Caco-2 (cell line): ENCODE measurements at regions not wholly inside any gene's neighbourhood (a gene's known extent, or its start where the extent isn't known, plus 50 kb on each side); places are given as distances from the start of the nearest gene placed in this dataset.

ENCODE experiments used
- BruUV-seq: library from RNA; stranded (reverse); fragments of 400-500 nt; replicated peaks from 2 replicates; lab custom pipeline; 2021; lab: Mats Ljungman, UMichigan
- CTCF ChIA-PET: fragments of 300-600 bp; sonication (Branson Sonifier 250); formaldehyde crosslinking; loops from one replicate; lab custom pipeline; 2022; ENCODE audit warnings: antibody characterized with exemption; lab: Charles Lee
- POLR2A ChIA-PET: fragments of 300-600 bp; sonication (Branson Sonifier 250); formaldehyde crosslinking; loops from one replicate; lab custom pipeline; 2022; ENCODE audit warnings: antibody characterized with exemption; lab: Charles Lee
- DNase-seq, 2 experiments: peaks; one replicate each; pipeline versions ENCODE4 v3.0.0 to v3.0.0-alpha.2; 2020 to 2022
- H3K27me3 ChIP-seq: replicated peaks from 2 replicates; pipeline ENCODE4 v1.6.0; 2011; ENCODE audit warnings: low read length; ENCODE audit not compliant: control insufficient read depth, insufficient read depth
- H3K36me3 ChIP-seq: 2 replicates; pipeline ENCODE4 v1.5.1; 2011; ENCODE audit warnings: low read length; ENCODE audit not compliant: control insufficient read depth, insufficient read depth
- H3K4me1 ChIP-seq: fragments of 250-450 bp; sonication (Bioruptor Pico); 2 replicates; pipeline ENCODE4 v1.5.1; 2020; ENCODE audit warnings: mild to moderate bottlenecking
- H3K4me3 ChIP-seq: 2 replicates; pipeline ENCODE4 v1.5.1; 2011; ENCODE audit warnings: low read depth, mild to moderate bottlenecking, control low read depth, low read length
- H3K9me3 ChIP-seq: fragments of 250-450 bp; sonication (Bioruptor Pico); 2 replicates; pipeline ENCODE4 v1.5.1; 2020; ENCODE audit warnings: mild to moderate bottlenecking, moderate library complexity
- H3K27ac Mint-ChIP-seq: one replicate; pipeline ENCODE4 v1.8.0; 2022; ENCODE audit warnings: mixed read lengths; ENCODE audit not compliant: unreplicated experiment
- H3K27me3 Mint-ChIP-seq: one replicate; pipeline ENCODE4 v1.8.0; 2022; ENCODE audit warnings: mixed read lengths; ENCODE audit not compliant: insufficient read depth, unreplicated experiment
- H3K36me3 Mint-ChIP-seq: one replicate; pipeline ENCODE4 v1.8.0; 2022; ENCODE audit warnings: mild to moderate bottlenecking, mixed read lengths; ENCODE audit not compliant: insufficient read depth, unreplicated experiment
- H3K4me1 Mint-ChIP-seq: one replicate; pipeline ENCODE4 v1.8.0; 2022; ENCODE audit warnings: low read depth, mixed read lengths; ENCODE audit not compliant: unreplicated experiment
- H3K4me3 Mint-ChIP-seq: one replicate; pipeline ENCODE4 v1.8.0; 2022; ENCODE audit warnings: mild to moderate bottlenecking, moderate library complexity, mixed read lengths; ENCODE audit not compliant: unreplicated experiment
- H3K9me3 Mint-ChIP-seq: one replicate; pipeline ENCODE4 v1.8.0; 2022; ENCODE audit warnings: mixed read lengths; ENCODE audit not compliant: unreplicated experiment
- CTCF ChIP-seq, 2 experiments: fragments of 200-600 bp in 1 of 2; IDR thresholded peaks; 1 replicate in 1 of 2; 2 replicates in 1 of 2; pipeline versions ENCODE4 v1.5.1 to v1.8.0; 2011 to 2022; ENCODE audit warnings: antibody characterized with exemption in 1 of 2, control low read depth in 1 of 2, inconsistent platforms in 1 of 2, low read depth in 1 of 2, low read length in 1 of 2, mild to moderate bottlenecking in 1 of 2, moderate library complexity in 1 of 2; ENCODE audit not compliant: insufficient read depth in 1 of 2, severe bottlenecking in 1 of 2, unreplicated experiment in 1 of 2
- intact Hi-C: fragments of 100-400 bp; cut with micrococcal nuclease; formaldehyde crosslinking; loops from one replicate; pipeline ENCODE4 v1.10.0; 2022; ENCODE audit not compliant: unreplicated experiment

GRCh38 chr5:72569408-72569944, 62.3 kb upstream of the ZNF366 start:
- H3K9me3 ChIP-seq = no peaks in the 10 kb centered on the region
- no peaks in the 10 kb centered on the region for H3K36me3 Mint-ChIP-seq
- H3K4me1 Mint-ChIP-seq = no peaks in the 10 kb centered on the region
- ChIA-PET POLR2A (no interaction called here), CTCF (no interaction called here)
- H3K4me3 ChIP-seq = no peak overlapping the region
- intact Hi-C loops = no loop called here
- DNase-seq = no peak
- H3K9me3 Mint-ChIP-seq = no peaks in the 10 kb centered on the region
- BruUV-seq = no TSS peak
- no peaks in the 10 kb centered on the region for H3K27me3 Mint-ChIP-seq
- no peaks in the 10 kb centered on the region for H3K27me3 ChIP-seq
- H3K4me3 Mint-ChIP-seq = no peak overlapping the region
- TF ChIP-seq CTCF (IDR thresholded peaks at IDR 0.05; ENCODE audit: insufficient read depth in 1 of 2, low read depth in 1 of 2, low read length in 1 of 2, severe bottlenecking in 1 of 2, unreplicated experiment in 1 of 2) = no peak
- no peaks in the 10 kb centered on the region for H3K4me1 ChIP-seq
- H3K36me3 ChIP-seq = no peaks in the 10 kb centered on the region
- H3K27ac Mint-ChIP-seq = no peak overlapping the region

GRCh38 chr5:72566746-72567145, 59.5 kb upstream of the ZNF366 start:
- no TSS peak for BruUV-seq
- no peaks in the 10 kb centered on the region for H3K9me3 ChIP-seq
- H3K27ac Mint-ChIP-seq = no peak overlapping the region
- no peaks in the 10 kb centered on the region for H3K4me1 ChIP-seq
- TF ChIP-seq CTCF (IDR thresholded peaks at IDR 0.05; ENCODE audit: insufficient read depth in 1 of 2, low read depth in 1 of 2, low read length in 1 of 2, severe bottlenecking in 1 of 2, unreplicated experiment in 1 of 2) = no peak
- DNase-seq = no peak
- H3K4me3 Mint-ChIP-seq = no peak overlapping the region
- no peaks in the 10 kb centered on the region for H3K36me3 ChIP-seq
- no peak overlapping the region for H3K4me3 ChIP-seq
- no peaks in the 10 kb centered on the region for H3K36me3 Mint-ChIP-seq
- no peaks in the 10 kb centered on the region; the same call in 1 of the 2 replicates for H3K27me3 ChIP-seq
- no peaks in the 10 kb centered on the region for H3K27me3 Mint-ChIP-seq
- no peaks in the 10 kb centered on the region for H3K4me1 Mint-ChIP-seq
- H3K9me3 Mint-ChIP-seq = no peaks in the 10 kb centered on the region
- ChIA-PET POLR2A (no interaction called here), CTCF (no interaction called here)
- intact Hi-C loops = no loop called here

DNA sequence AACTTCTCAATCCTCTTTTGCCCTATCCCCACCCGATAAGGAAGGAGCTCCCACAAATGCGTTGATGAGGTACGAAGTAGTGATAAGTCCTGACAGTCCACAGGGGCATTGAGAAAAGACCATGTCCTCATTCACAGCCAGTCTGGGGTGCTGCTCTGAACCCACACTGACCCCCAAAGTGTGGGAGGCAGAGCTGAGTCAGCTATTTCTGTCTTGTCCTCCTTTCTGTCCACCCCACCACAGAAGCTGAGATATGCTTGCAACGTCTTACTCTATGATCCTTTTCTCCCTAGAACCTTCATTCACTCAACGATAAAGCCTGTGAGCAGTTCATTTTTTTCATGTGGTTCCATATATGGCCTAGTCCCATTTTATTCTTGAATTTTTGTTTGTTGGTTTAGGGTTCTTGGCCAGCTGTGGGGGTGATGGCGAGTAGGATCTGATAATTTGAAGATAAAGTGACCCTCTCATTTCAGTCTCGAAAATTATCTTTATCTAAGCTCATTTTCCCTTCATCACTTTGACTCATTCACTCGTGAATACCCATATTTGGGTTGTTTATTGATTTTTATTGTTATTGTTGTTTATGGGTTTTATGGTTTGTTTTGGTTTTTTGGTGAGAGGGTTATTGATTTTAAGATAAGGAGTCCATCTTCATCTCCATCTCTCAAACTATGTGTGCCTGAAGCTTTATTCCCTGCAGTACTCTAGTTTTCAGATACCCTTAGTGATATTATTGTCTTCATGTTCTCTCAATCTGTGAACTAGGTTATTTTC, 58.5 kb upstream of the ZNF366 start:
- Mint-ChIP-seq H3K4me1 (no peaks in the 10 kb centered on the region), H3K9me3 (no peaks in the 10 kb centered on the region), H3K27me3 (no peaks in the 10 kb centered on the region), H3K27ac (no peak overlapping the region), H3K36me3 (no peaks in the 10 kb centered on the region), H3K4me3 (no peak overlapping the region)
- H3K4me3 ChIP-seq = no peak overlapping the region
- ChIA-PET CTCF (no interaction called here), POLR2A (no interaction called here)
- intact Hi-C loops = no loop called here
- no peak for TF ChIP-seq CTCF (IDR thresholded peaks at IDR 0.05; ENCODE audit: insufficient read depth in 1 of 2, low read depth in 1 of 2, low read length in 1 of 2, severe bottlenecking in 1 of 2, unreplicated experiment in 1 of 2)
- no TSS peak for BruUV-seq
- no peaks in the 10 kb centered on the region for H3K4me1 ChIP-seq
- H3K9me3 ChIP-seq = no peaks in the 10 kb centered on the region
- no peak for DNase-seq
- no peaks in the 10 kb centered on the region for H3K36me3 ChIP-seq
- H3K27me3 ChIP-seq = no peaks in the 10 kb centered on the region; the same call in 1 of the 2 replicates
